PC-9 (cell line): ENCODE measurements at regions not wholly inside any gene's neighbourhood (a gene's known extent, or its start where the extent isn't known, plus 50 kb on each side); places are given as distances from the start of the nearest gene placed in this dataset.

Experiments used
- EZH2 ChIP-seq: fragments of 200-600 bp; sonication (generic); IDR thresholded peaks from 2 replicates; pipeline ENCODE4 v1.8.0; 2017; ENCODE audit warnings: antibody characterized with exemption, low read depth
- TF ChIP-seq, protein P1 (sequence below): fragments of 200-600 bp; sonication (generic); conservative IDR thresholded peaks from 2 replicates; pipeline ENCODE4 v1.6.1; 2017; ENCODE audit warnings: mixed run types, antibody characterized with exemption, mild to moderate bottlenecking, moderate library complexity

DNA sequence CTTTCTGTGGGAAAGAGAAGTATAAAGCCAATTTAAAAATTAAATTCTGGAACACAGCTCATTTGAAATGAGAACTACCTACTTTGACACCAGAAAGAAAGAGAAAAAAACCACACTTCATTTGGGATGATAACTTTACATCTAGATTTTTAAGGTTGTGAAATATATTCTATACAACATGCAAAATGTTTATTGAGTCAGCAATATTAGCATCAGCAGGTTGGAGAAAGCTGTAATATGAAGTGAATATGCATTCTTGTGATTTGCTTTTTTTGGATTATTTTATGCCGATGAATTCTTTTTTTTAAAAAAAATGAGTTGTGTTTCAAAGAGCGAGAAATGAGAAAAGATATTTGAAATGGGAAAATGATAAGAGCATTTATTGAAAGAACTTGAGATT, 307.0 kb upstream of the DPPA4 start:
- TF ChIP-seq, protein P1, sequence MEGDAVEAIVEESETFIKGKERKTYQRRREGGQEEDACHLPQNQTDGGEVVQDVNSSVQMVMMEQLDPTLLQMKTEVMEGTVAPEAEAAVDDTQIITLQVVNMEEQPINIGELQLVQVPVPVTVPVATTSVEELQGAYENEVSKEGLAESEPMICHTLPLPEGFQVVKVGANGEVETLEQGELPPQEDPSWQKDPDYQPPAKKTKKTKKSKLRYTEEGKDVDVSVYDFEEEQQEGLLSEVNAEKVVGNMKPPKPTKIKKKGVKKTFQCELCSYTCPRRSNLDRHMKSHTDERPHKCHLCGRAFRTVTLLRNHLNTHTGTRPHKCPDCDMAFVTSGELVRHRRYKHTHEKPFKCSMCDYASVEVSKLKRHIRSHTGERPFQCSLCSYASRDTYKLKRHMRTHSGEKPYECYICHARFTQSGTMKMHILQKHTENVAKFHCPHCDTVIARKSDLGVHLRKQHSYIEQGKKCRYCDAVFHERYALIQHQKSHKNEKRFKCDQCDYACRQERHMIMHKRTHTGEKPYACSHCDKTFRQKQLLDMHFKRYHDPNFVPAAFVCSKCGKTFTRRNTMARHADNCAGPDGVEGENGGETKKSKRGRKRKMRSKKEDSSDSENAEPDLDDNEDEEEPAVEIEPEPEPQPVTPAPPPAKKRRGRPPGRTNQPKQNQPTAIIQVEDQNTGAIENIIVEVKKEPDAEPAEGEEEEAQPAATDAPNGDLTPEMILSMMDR: no peak
- TF ChIP-seq EZH2: no peak
